ENCODE measurements at regions not wholly inside any gene's neighbourhood (a gene's known extent, or its start where the extent isn't known, plus 50 kb on each side); places are given as distances from the start of the nearest gene placed in this dataset.

DNA sequence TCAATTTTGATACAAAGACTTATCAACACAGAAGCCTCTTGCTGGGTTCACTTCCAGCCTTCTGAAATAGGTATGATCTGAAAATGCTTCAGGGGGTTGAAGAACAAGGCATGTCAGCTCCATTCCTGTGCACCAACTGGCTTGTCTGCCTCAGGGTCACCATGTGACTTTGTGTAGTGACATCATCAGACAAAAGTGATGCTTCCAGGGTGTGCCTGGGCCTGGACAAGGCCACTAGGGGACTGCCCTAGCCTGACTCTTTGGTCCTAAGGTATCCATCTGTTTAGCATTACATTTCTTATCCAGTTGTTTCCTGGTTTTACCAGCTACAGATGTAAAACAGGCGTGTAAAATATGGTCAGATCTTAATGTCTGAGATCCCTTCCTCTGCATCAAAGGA is 155.6 kb downstream of the CAND1 start:
- no peaks in the 10 kb centered on the region for H3K4me1 ChIP-seq
- no peak overlapping the region for H3K27ac ChIP-seq
- no peak for DNase-seq
- H3K27me3 ChIP-seq = no peaks in the 10 kb centered on the region
- H3K36me3 ChIP-seq (ENCODE audit: low read depth, missing control alignments) = no peaks in the 10 kb centered on the region
- intact Hi-C loops (cut with DNase I; ENCODE audit: low total_unique reads) = no loop called here
- H3K9me3 ChIP-seq = no peaks in the 10 kb centered on the region
- TF ChIP-seq POLR2A (IDR thresholded peaks at IDR 0.05) = no peak
- no peak for TF ChIP-seq CTCF (IDR thresholded peaks at IDR 0.05)
- WGBS, 2 donors = 97 to 100% methylated on average over 1 of the region's 1 CpG
- no peak overlapping the region for H3K4me3 ChIP-seq

- H3K4me3 ChIP-seq = no peak overlapping the region
- H3K9me3 ChIP-seq = no peaks in the 10 kb centered on the region
- H3K27me3 ChIP-seq = no peaks in the 10 kb centered on the region
- DNase-seq = no peak
- WGBS, 2 donors = 80 to 94% methylated on average over 1 of the region's 1 CpG
- H3K36me3 ChIP-seq (ENCODE audit: low read depth, missing control alignments) = no peaks in the 10 kb centered on the region
- intact Hi-C loops (cut with DNase I; ENCODE audit: low total_unique reads) = no loop called here
- no peak for TF ChIP-seq CTCF (IDR thresholded peaks at IDR 0.05)
- TF ChIP-seq POLR2A (IDR thresholded peaks at IDR 0.05) = no peak
- H3K4me1 ChIP-seq = peaks cover 2% of the 10 kb centered on the region
- no peak overlapping the region for H3K27ac ChIP-seq
Observed at GRCh38 chr12:67425394-67425793, 156.2 kb downstream of the CAND1 start.

DNA sequence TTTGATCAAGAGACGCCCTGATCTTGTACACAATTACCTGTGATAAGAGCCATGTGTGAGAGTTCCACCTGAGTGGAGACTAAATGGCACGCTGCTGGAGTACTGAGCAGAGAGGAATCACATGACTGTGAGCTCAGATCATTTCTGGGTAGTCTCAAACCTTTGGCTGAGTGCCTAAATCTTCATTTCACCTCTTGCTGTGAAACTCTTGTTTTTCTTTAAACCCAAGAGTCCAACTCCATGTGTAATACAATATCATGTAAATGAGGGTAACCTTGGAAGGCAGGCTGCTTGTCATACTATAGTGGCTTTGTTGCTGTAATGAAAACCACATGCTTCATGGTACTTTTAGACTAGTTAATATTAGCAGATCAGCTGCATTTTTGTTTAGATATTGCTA is 156.9 kb downstream of the CAND1 start:
- H3K27ac ChIP-seq = no peak overlapping the region
- no peak for DNase-seq
- no peak for TF ChIP-seq POLR2A (IDR thresholded peaks at IDR 0.05)
- TF ChIP-seq CTCF (IDR thresholded peaks at IDR 0.05) = no peak
- no peaks in the 10 kb centered on the region for H3K9me3 ChIP-seq
- no peak overlapping the region for H3K4me3 ChIP-seq
- H3K4me1 ChIP-seq = peaks cover 3% of the 10 kb centered on the region
- WGBS, 2 donors = 72 to 84% methylated on average over 2 of the region's 2 CpGs
- H3K36me3 ChIP-seq (ENCODE audit: low read depth, missing control alignments) = no peaks in the 10 kb centered on the region
- no peaks in the 10 kb centered on the region for H3K27me3 ChIP-seq
- intact Hi-C loops (cut with DNase I; ENCODE audit: low total_unique reads) = no loop called here

DNA sequence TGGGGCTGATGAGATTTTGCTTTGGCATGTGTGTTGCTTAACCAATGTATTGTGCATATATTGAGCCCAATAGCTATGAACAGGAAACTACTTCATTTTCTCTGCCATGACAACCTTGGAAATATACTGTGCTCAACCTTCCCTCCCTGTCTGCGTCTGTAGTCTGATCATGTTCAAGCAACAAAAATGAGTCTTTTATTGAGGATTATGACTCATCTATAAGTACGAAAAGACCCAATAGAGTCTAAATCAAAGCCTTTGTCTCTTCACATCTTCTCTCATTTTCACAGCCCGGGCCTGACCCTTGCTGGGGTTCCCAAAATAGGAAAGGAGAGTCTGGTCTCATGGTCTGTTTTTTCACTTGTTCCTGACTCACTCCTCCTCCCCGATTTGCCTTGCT is 158.2 kb downstream of the CAND1 start:
- intact Hi-C loops (cut with DNase I; ENCODE audit: low total_unique reads) = no loop called here

More for the DNA sequence above, 158.2 kb downstream of the CAND1 start:
- Histone ChIP-seq H3K4me1 (peaks cover 3% of the 10 kb centered on the region), H3K27me3 (no peaks in the 10 kb centered on the region), H3K27ac (no peak overlapping the region), H3K9me3 (no peaks in the 10 kb centered on the region), H3K36me3 (ENCODE audit: low read depth, missing control alignments) (no peaks in the 10 kb centered on the region), H3K4me3 (no peak overlapping the region)
- no peak for DNase-seq
- TF ChIP-seq CTCF (IDR thresholded peaks at IDR 0.05) (no peak), POLR2A (IDR thresholded peaks at IDR 0.05) (no peak)
- WGBS, 2 donors = 95 to 97% methylated on average over 4 of the region's 4 CpGs

Data from testis (tissue), 2 donors.